HG02870 (cell line): ENCODE measurements at regions not wholly inside any gene's neighbourhood (a gene's known extent, or its start where the extent isn't known, plus 50 kb on each side); places are given as distances from the start of the nearest gene placed in this dataset.
"Not testable (repeated sequence)": the region's sequence is repeated elsewhere in the genome, so short reads cannot be mapped to it uniquely, and the experiment has no call there.

Experiments
- ATAC-seq: cut with Tn5 transposase; IDR thresholded peaks from one replicate; pipeline ENCODE4 v1.9.1; 2021; ENCODE audit warnings: mild to moderate bottlenecking, moderate library complexity; ENCODE audit not compliant: unreplicated experiment

- no peak for ATAC-seq
These were observed 104.4 kb downstream of the SEC23IP start for GRCh38 chr10:119996944-119997343.

GRCh38 chr10:119997429-119997828 lies 104.9 kb downstream of the SEC23IP start:
- no peak for ATAC-seq

DNA sequence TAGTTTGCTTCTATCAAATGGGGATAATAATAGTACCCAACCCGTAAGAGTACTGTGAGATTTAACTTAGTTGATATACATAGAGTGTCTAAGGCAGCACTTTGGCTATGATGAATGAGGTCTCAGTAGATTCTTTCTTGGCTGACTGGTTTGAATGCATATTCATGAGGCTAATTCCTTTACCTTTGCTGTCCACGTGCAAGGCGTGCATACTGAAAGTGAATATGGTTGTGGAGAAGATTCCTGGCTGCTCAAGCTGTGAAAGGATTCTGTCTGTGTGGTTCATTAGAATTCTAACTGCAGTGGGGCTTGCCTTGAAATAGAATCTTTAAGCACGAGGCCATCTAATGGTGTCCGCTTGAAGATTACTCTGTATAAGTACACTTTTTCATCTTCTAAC lies 110.3 kb downstream of the SEC23IP start:
- ATAC-seq: no peak

- ATAC-seq: no peak
These were observed 113.0 kb downstream of the SEC23IP start for GRCh38 chr10:120005207-120006201.

DNA sequence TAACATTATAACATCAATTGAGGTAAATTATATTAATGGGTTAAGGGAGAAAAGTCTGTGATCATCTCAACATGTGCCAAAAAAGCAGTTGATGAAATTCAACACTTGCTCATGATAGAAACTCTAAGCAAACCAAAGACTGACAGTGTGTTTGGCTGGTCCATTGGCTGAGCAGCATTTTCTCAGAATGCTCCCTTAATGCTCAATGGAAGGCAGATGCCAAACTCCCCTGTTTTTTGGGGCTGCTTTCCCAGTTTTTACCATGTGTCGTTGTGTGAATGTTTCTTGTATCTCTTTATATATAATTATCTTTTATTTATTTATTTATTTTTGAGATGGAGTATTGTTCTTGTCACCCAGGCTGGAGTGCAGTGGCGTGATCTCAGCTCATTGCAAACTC lies 114.7 kb downstream of the SEC23IP start:
- ATAC-seq: no peak

GRCh38 chr10:120011359-120012130 lies 119.0 kb downstream of the SEC23IP start:
- no peak for ATAC-seq

DNA sequence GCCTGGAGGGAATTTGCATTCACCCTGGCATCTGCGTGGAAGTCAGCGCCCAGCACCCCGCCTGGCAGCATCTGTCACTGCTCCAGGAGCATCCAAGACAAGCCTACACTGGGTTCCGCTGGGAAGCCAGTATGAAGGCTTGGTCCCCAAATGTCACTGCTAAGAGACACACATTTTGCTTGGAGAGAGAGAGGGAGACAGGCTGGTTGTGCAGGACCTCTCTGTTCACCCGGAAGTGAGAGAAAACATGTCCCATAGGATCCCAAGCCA lies 119.5 kb downstream of the SEC23IP start:
- no peak for ATAC-seq

DNA sequence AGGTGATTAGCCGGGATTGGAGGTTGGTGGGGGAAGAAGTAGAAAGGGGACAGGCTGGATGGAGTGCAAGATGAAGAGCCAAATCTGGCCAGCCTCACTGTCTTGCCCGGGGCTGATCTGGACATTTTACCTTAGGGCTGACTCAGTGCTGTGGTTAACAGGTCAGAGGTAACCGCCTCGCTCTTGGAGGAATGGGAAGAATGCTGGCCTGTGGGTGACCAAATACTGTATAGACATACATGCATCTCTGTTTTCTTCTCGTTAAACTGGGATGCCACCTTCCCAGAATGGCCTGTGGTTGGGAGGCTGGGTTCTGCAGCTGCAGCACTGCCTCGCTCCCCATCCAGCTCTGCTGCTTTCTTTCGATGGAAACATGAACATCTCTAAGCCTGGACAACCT lies 120.0 kb downstream of the SEC23IP start:
- ATAC-seq: no peak

- ATAC-seq: no peak
These were observed 121.5 kb downstream of the SEC23IP start for GRCh38 chr10:120014031-120014430.

DNA sequence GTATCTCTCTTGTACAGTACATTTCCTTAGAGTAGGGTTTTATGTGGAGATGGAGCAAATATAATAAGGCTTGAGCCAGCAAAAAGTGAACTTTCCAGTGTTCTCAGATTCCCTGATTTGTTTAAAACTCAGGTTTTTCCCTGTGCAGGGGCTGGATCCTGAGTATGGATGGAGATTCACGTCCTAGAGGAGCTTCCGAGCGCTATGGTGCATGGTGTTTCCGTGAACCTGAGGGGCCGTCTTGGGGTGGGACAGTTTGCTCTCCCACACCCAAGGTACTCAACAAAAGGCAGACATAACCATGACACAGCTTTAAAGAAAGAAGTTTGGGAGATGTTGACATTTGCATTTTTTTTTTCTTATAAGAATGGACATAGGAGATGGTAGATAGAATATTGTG lies 122.5 kb downstream of the SEC23IP start:
- ATAC-seq: no peak

DNA sequence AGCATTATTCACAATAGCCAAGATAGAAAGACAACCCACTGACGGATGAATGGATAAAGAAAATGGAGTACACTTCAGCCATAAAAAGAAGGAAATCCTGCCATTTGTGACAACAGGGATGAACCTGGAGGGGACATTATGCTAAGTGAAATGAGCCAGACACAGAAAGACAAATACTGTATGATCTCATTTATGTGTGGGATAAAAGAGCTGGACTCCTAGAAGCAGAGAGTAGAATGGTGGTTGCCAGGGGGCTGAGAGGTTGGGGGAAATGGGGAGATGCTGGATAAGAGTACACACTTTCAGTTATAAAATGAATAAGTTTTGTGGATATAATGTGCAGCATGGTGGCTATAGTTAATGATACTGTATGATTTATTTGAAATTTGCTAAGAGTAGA lies 124.4 kb downstream of the SEC23IP start:
- no peak for ATAC-seq

- no peak for ATAC-seq
These were observed 125.3 kb downstream of the SEC23IP start for GRCh38 chr10:120017733-120018417.

DNA sequence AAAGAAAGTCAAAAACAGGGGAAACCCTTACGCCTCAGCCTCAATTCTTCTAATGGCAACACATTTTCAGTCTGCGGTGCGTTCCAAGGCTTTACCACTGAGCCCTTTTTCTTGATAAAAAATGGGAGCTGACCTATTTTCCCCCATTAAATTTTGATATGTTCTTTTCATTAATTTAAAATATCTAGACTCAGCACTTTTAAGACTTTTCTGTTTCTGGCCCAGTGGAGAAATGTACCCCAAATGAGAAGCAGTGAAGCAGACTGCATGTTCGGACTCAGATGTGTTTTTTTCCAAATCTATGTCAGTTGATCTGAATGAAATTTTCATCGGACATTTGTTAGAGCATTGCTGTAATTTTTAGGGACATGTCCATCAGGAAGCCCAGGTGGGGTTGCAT lies 126.2 kb downstream of the SEC23IP start:
- ATAC-seq: no peak

GRCh38 chr10:120019568-120019967 lies 127.0 kb downstream of the SEC23IP start:
- no peak for ATAC-seq

DNA sequence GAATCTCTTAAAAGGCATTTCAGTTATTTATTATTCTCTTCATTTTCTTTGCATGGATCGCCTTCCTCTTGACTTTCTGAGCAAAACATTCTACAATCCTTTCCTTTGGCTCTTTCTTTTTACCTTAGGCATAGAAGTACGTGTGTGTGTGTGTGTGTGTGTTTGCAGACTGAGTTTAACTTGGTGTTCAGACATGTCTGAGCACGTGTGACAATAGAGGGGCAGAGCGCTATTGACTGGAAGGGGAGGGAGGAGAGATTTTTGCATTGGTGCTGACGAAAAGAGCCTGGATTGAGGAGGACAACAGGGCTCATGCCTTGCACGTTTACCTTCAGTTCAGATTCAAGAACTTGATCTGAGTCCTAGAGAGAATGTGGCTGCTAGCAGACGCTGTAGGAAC lies 129.8 kb downstream of the SEC23IP start:
- ATAC-seq: no peak

DNA sequence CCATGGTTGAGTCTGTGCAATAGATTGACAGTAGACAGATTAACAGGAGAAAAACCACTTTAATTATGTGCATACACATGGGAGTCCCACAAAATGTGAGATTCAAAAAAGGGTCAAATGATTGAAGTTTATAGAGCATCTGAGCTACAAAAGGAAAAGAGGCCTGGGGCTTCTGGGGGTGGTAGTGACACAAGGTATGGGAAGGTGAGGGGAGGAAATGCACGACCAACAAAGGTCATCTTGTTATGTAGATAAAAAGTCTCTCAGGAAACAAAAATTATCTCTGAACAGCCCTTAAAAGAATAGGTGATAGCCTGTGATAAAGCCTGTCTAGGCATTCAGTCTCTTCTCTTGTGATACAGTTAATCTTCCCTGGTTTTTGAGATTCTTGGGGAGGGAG lies 141.7 kb downstream of the SEC23IP start:
- ATAC-seq: no peak

DNA sequence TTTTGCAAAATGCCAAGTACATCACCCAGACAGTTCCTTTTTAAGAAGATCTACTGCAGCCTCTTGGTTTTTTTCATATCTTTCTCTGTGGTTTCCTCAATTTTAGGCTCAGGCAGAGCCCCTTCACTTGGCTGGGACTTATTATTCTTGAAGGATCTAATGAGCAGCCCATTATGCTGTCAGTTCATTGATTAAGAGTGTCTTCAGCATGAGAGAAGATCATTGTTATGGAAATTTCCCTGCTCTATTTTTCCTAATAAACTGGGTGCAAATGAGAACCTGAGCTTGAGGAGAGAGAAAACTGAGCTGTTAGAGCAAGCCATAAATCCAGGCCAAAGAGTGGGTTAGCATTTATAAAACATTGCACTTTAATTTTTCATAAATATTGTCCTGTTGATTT lies 146.5 kb downstream of the SEC23IP start:
- ATAC-seq: no peak

DNA sequence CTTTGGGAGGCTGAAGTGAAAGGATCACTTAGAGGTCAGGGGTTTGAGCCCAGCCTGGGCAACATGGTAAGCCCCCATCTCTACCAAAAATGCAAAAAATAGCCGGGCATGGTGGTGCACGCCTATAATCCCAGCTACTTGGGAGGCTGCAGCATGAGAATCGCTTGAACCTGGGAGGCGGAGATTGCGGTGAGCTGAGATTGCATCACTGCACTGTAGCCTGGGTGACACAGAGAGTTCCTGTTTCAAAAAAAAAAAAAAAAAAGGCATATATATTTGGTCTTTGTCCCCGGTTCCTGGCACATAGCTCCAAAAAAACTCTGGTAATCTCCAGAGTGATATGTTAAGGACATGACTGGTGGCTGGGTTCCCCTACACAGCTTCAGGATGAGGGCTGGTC lies 147.3 kb downstream of the SEC23IP start:
- no peak for ATAC-seq

DNA sequence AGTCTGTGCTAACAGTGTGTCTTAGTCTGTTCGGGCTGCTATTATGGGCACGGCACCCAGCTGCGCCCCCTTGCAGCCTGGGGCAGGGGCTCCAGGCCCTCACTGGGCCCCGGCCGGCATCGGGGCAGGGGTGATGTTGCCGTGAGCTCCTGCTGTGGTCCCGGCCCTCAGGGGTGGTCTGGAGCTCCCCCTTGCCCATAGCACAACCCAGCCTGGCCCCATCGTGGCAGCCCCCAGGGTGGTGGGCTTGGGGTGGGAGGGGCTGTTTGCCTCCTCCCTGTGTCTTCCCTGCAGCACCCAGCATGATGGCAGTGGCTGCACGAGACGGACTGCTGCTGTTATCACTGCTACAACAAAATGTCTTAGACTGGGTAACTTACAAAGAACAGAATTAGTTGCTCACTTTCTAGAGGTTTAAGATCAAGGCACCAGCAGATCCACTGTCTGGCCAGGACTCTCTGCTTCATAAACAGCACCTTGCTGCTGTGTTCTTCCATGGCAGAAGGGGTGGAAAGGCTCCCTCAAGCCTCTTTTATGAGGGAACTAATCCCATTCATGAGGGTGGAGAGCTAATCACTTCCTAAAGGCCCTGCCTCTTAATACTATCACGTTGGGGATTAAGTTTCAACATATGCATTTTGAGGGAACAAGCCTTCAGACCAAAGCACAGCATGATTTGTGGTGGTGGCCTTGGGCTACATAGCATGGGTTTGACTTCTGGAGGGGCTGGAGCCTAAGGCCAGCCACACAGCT lies 149.5 kb downstream of the SEC23IP start:
- no peak for ATAC-seq

DNA sequence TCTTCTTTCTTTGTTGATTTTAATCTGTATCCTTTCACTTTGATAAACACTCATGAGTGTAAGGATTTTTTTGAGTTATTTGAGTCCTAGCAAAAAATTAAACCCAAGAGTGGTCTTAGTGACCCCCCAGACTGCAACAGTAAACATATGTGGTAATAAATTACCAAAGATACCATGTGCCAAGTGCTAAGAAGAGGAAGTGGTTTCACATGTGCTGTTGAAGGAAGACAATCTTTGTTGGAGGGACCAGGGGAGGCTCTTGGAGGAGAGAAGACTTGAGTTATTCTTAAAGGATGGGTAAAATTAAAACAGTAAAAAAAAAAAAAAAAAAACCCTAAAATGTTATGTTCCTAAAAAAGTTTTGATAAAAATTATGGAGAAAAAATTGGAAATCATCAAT lies 150.2 kb downstream of the SEC23IP start:
- no peak for ATAC-seq

GRCh38 chr10:120047373-120047772 lies 154.8 kb downstream of the SEC23IP start:
- ATAC-seq: not testable (repeated sequence)
